GM18873 (cell line): ENCODE measurements at regions not wholly inside any gene's neighbourhood (a gene's known extent, or its start where the extent isn't known, plus 50 kb on each side); places are given as distances from the start of the nearest gene placed in this dataset.
"Not testable (repeated sequence)": the region's sequence is repeated elsewhere in the genome, so short reads cannot be mapped to it uniquely, and the experiment has no call there.

Experiments used
- ATAC-seq: cut with Tn5 transposase; IDR thresholded peaks from one replicate; pipeline ENCODE4 v1.9.1; 2021; ENCODE audit warnings: mild to moderate bottlenecking, moderate library complexity, moderate number of reproducible peaks; ENCODE audit not compliant: unreplicated experiment, low FRiP score

DNA sequence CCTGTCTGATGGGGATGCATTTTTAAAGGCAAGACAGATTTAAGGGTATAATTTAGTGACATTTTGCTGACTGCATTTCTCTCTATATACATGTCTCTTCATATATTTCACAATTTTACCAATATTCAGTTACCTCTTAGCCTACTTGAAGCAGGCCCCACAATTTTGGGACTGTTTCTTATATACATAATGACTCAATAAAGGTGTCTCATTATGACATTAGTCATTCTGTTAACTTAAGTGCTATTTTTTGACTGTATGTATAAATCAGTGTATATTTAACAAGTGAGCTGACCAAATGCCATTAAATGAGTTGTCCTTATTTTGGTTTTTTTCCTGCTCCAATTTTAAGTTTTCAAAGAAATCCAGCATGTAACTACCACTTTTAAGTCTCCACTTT, 313.3 kb downstream of the SOX4 start:
- ATAC-seq: no peak

DNA sequence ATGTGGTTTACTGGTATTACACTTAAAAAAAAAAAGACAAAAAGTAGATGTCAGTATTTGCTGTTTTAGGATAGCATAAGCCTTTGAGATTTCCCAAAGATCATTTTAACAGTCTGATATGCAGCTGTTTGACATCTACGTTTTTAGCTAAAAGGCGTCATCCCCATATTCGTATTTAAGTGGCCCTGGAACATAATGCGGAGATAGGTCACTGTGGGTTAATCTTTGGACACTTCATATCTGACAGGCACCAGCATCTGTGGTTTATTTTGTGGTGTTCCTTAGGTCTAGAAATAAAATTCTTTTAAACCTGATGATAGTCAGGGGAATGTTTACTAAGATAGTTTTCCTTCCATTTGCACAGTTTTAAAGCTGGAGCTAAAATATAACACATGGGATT, 313.7 kb downstream of the SOX4 start:
- ATAC-seq: no peak

DNA sequence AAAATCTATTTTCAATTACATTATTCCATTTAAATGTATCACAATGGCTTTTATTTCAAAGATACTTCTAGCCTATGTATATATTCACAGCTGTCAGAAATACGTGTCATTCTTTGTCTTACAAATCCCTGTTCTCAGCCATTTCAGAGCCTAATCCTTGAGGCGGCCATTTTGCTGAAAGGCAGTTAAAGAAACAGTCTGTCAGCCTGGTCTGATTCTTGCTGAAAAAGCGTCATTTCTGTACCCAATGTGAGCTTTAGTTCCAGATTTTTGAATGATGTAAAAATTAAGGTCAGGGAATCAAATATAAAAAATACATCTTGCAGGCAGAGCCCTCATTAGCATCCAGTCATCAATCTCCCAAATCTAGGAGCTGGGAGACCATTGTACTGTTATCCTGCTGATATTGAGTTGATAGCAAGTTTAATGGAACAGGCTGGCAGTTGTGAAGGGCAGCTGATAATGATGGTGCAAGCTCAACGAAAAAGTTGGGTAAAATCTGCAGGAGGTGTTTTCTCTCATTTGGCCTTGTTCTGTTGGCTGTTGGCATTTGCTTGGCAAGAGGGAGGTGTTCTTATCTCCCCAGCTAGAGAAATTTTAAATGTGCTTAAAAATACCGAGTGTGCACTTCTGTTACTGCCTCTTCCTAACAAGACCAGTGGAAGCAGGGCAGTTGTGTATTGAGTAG, 314.8 kb downstream of the SOX4 start:
- ATAC-seq: no peak

DNA sequence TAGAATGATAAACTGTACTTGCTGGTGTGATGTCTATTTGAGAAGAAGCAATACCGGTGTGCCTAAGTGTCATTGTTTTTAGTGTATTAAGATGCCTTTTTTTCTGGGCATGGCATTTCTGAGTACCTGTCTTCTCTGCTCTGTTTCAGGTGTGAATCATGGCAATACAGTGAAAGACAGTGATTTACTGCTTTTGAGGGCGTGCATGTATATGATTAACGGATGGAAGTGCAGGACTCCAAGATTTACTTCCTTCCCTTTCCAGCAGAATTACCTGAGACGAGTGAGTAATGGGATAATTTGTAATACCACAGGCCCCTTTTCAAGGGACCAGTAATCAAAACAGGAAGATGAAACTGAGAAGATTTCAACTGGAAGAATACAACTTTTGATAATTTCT, 315.8 kb downstream of the SOX4 start:
- ATAC-seq: no peak

DNA sequence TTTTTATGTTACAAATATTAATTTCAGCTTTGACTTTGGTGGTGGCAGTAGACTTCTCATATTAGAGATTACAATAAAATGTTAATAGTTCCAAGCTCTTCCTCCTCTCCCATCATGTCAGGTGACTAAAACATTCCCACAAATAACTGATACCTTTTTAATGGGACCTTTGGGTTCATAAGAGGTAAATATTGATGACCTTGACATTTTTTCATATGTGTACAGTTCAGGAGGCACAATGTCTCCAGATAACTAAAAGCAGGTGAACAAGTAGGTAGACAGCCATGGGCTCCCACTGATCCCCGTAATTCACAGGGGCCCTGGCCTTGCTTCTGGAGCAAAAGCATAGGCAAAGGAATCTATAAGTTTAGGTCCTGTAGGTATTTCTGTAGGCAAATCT, 317.7 kb downstream of the SOX4 start:
- ATAC-seq: no peak

DNA sequence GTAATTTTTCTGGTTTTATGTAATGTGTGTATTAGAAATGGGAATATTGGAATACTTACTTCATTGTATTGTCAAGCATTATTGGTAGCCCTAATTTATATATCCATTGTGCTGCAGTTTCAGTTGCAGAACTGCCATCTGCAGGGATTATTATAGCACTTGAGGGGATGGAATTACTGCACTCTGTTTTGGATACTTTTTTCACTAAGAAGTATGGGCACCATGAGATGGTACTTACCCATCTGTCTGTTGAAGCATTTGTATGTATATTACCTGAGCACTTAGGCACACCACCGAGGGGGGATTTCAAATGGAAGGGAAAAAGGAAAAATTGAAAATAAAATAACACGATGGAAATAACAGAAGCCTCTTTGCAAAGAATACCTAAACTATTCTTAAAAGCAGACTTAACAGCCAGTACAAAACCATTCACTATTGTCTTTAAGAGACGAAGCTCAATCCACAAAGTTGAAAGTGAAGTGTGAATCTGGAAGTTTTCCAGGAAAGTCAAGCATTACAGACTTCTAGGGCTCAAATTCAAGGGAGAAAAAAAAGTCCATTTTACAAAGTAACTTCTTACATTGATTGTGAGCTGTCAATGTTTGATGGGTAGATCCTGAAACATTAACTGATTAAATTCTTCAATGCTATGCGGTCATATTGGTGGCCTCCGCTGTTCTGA, 318.7 kb downstream of the SOX4 start:
- ATAC-seq: no peak

DNA sequence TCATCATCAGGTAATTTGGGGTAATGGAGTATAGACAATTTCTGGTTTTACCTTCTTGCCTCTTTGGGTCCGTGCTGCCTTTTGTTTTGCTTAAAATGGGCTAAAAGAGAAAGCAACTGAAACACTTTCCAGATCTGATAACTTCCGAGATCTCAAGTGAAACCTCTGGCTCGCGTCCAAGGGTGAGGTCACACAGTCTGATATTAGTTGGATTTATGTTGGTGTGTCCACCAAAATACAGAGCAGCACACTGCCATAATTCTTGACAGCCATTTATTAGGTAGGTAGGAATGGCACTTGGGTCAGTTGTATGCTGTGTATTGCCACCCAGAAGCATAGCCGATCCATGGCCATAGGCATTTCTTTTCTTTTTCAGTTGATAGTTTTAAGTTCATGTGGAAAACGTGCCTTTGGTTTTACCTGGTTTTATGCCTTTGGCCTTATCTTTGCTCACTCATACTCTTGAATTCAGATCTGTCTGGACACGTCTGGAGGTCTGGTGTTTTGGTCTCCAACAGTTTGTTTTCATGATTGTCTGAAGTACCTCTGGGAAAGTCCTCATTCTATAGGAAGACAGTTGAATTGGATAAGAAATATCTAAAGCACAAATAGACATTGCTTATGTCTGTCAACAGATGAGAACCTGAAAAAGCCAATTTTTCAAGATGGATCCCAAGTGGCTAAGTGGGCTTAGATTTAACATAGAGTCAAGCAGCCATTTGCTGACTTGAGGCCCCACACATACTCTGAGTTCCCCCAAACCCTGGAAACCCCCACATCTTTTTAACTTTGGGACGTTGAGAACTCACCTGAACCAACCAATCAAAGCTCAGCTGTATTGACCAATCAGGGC, 320.8 kb downstream of the SOX4 start:
- ATAC-seq: no peak

DNA sequence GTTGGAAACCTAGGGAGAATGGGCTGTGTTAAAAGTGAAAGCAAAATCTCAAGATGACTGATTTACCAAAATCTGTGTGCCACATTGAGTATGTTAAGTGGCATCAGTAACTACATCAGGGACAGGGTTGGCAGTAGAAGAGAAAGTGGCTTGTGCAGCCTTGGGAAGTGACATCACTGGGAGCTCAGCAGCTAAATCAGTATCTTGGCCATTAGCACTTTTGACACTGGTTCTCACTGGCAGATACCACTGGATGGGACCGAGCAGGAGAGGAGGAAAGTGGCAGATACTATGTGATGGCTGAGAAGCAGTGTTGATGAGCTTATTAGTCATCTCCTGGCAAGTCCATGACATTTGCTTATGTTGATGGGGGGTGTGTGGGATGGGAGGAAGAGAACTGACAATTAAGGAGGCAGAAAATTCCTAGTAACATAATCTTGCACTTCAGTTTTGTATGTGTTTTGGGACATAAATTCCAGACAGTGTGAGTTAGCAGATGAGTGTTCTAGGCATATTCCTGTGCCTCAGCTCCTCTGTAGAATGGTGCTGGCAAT, 322.2 kb downstream of the SOX4 start:
- no peak for ATAC-seq

DNA sequence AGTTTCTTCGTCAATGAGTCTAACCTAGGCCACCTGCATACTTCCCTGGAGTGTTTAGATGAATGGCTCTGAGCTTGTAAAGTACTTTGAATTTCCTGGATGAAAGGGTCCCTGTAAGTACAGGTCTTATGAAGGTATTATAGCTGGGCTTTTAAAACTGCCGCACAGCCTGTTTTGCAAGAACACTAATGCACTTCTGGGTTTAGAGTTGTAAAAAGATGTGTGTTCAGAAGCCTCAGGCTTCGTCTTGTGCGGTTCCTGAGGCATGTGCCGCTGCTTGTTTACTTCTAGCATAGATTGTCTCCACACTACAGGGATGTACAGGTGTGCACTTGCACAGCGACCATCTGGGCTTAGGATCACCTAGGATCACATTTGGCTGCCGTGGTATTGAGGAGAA, 324.5 kb downstream of the SOX4 start:
- ATAC-seq: no peak

DNA sequence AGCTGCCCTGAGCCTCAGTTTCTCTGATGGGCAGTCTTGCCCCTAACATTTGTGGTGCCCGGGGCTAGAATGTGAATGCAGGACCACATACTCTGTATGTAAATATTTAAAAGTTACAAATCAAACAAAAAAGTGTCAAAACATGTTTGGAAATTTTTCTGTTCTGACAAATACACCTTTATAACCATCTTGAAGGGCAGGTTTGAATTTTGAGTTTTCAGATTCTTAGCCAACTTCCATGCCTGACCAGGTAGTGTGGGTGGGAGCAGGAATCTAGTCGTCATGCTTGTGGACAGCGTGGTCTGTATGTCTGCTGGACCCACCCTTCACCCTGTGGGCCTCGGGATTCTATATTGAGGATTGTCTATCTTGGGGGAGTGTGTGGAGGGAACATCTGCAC, 325.1 kb downstream of the SOX4 start:
- ATAC-seq: no peak

DNA sequence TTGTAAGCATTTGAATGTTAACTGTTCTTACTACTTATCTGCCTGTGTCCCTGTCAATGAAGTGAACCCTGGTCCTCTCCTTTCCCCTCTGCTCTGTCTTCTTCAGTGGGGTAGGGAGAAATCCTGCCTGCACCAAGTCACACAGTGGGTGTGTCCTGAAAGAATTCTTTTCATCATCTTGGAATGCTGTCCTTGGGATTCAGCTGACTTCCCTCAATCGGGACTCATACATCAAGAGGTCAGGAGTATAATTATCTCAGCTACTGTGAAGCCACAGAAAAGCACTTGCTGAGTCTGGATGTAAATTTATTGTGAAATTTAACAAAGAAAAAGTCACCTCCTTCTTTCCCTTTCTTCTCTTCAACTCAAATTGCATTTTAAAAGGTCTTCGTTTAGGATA, 328.5 kb downstream of the SOX4 start:
- ATAC-seq: no peak

DNA sequence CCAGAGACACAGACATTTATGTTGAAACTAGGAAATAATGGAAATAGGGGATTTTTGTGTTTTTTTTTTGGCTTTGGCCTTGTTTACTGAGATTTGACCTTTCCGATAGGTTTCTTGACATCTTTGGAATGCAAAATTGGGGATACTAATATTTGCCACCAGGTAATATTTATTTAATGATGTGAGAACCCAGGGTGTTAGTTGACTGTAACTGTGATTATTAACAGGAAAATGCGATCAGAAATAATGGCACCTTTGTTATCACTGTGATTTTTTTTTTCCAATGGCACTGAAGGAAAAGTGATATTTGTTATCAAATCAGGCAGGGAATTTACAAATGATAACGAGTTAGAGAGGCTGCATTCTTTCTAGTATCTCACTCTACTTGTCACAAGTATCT, 330.5 kb downstream of the SOX4 start:
- ATAC-seq: no peak

DNA sequence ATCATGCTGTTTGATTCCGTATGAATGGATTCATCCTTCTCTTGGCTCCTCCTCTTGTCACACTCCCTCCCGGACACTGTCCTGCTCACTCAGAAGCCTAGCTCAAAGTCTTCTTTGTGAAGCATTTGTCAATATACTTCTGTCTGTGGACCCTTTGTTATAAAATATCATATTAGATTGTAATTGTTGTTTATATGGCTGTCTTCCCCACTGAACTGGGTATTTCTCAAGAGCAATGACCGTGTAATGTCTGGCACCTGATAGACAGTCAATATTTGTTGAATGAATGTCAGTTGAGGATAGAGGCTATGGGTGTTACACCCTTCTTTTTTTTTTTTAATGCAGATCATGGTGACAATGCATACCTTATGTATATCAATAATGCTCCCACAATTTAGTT, 335.3 kb downstream of the SOX4 start:
- ATAC-seq: no peak

DNA sequence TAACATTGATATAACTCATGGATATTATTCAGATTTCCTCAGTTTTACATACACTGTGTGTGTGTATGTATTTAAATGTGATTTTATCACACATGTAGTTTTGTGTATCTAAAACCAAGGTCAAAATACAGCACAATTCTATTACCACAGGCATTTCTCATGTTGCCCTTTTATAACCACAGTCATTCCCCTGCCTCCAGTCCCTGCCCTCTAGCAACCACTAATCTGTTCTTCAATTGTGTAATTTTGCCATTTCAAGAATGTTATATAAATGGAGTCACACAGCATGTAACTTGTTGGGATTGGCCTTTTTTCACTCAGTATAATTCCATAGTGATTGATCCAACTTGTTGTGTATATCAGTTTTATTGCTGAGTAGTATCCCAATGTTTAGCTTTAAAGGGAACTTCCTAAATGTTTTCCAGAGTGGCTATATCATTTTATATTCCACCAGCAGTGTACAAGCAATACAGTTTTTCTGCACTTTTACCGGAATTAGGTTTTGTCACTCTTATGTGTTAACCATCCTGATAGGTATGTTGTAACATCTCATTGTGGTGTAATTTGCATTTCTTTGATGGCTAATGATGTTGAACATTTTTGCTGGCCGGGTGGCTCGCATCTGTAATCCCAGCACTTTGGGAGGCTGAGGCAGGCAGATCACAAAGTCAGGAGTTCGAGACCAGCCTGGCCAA, 338.2 kb downstream of the SOX4 start:
- ATAC-seq: no peak

DNA sequence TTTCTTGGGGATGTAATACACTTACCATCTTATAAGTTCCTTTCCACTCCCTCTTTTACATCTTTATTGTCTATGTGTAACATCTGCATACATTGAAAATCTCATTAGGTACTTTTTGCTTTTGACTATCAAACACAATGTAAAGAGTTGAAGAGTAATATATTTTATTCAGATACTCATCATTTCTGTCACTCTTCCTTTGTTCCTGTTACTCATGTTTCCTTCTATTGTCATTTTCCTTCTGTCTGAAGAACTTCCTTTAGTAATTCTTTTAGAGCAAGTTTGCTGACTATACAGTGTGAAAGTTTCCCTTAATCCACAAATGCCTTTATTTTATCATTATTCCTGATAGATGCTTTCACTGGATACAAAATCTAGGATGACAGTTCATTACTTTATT, 339.8 kb downstream of the SOX4 start:
- no peak for ATAC-seq

DNA sequence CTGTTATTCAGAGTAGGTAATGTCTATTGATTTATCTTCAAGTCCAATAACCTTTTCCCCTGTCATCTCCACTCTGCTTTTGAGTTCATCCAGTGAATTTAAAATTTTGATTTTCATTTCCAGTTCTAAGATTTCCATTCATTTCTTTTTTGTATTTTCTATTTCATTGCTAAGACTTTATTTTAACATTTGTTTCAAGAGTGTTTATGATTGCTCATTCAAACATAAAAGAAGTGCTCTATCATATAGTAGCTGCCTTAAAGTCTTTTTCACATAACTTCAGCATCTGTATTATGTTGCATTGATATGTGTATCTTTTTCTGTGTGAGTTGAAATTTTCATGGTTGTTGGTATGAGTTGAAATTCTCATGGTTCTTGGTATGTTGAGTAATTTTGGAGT, 341.6 kb downstream of the SOX4 start:
- no peak for ATAC-seq

DNA sequence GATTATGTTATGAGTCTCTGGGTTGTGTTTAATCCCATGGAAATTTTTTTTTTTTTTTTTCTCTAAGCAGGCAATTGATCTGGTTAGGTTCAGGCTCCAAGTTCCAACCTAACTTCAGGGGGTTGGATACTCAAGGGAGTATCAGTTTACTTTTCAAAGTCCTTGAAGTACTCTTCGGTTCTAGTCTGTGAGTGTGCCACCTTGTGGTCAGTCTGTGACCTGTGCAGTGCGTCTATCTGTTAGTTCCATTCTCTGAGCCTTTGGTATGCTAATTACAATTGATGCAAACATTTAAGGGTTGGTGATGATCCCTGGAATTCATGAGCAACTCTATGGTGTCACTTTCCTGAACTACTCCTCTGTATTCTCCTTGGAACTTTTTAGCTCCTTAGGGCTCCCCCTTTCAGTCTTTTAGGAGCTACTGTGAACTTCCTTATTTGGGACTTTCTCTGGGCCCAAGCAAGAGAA, 342.0 kb downstream of the SOX4 start:
- no peak for ATAC-seq

DNA sequence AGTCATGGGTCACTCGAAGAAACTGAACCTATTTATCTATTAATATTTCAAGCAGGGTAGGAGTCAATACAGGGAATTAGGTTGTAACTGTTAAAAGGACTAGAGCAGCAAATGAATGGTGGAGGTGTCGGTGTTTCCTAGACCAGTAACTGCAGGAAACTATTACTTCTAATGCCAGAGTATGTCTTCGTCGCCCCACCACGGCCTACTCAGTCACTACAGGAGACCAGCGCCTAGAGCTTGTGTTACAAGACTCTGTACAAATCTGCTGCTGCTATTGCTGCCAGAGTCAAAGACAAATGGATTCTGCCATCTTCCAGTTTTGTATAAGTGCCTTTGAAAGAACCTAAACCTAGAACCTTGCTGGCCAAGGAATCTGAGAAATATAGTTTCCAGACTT, 343.9 kb downstream of the SOX4 start:
- no peak for ATAC-seq

DNA sequence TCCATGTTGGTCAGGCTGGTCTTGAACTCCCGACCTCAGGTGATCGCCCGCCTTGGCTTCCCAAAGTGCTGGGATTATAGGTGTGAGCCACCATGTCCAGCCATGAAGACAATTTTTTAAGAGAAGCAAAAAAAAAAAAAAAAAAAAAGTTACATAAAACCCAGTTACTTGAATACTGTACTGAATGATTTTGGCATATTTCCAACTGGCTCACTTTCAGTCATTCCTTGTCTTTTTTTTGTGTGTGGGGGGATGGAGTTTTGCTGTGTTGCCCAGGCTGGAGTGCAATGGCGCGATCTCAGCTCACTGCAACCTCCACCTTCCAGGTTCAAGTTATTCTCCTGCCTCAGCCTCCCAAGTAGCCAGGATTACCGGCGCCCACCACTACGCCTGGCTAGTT, 345.5 kb downstream of the SOX4 start:
- not testable (repeated sequence) for ATAC-seq

DNA sequence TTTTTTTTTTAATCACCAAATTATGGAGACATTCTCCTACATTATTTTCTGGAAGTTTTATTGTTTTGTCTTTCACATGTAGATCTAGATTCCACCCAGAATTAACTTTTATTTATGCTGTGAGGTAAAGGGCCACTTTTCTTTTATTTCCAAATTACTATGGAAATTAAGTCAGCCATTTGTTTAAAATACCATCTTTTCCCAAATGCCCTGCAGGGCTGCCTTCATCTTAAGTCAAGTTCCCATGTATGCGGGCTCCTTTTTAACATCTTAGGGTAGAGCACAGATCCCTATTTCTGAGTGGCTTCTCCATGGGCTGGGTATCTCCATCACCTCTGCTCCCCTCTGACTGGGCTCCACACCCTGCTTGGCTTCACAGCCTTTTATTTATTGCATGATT, 348.4 kb downstream of the SOX4 start:
- ATAC-seq: no peak

DNA sequence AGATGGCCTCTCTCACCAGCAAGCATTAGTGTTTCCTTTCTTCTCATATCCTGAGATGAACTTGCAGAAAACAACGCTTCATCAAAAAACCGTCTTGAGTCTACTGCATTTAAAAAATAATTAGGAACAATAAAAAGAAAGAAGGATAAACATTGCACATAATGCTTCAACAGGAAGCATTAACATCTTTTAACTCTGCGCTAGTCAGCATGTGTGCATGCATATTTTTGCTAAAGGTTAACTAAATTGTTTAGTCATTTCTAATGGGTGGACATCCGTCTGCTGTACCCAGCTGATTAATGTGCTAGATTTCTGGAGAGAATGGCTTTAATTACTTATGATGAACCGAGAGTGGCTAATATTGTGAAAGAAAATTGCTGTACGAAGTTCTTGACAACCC, 349.3 kb downstream of the SOX4 start:
- no peak for ATAC-seq
